Central memory CD8-positive, alpha-beta T cell (primary cell): ENCODE measurements at regions not wholly inside any gene's neighbourhood (a gene's known extent, or its start where the extent isn't known, plus 50 kb on each side); places are given as distances from the start of the nearest gene placed in this dataset.

Experiments
- ATAC-seq: fragments of 150-1000 bp; cut with Tn5 transposase; replicated peaks from 2 replicates; pipeline ENCODE4 v1.10.0; 2022; ENCODE audit warnings: mild to moderate bottlenecking, moderate FRiP score, moderate number of reproducible peaks; ENCODE audit not compliant: poor library complexity, severe bottlenecking; ENCODE audit errors: extremely low read depth
- DNase-seq, 2 donors: peaks; one replicate each; pipeline ENCODE4 v3.0.0; 2021; ENCODE audit warnings: low spot score in 2 of 2
- H3K27ac Mint-ChIP-seq: one replicate; pipeline ENCODE4 v1.8.0; 2022; ENCODE audit warnings: low read depth, mild to moderate bottlenecking, moderate library complexity, mixed read lengths
- H3K27me3 Mint-ChIP-seq: one replicate; pipeline ENCODE4 v1.8.0; 2022; ENCODE audit warnings: mixed read lengths
- H3K36me3 Mint-ChIP-seq: one replicate; pipeline ENCODE4 v1.8.0; 2022; ENCODE audit warnings: mild to moderate bottlenecking, moderate library complexity, mixed read lengths; ENCODE audit not compliant: insufficient read depth
- H3K4me1 Mint-ChIP-seq: one replicate; pipeline ENCODE4 v1.8.0; 2022; ENCODE audit warnings: mixed read lengths
- H3K4me3 Mint-ChIP-seq: one replicate; pipeline ENCODE4 v1.8.0; 2022; ENCODE audit warnings: mild to moderate bottlenecking, moderate library complexity, mixed read lengths
- H3K9me3 Mint-ChIP-seq: one replicate; pipeline ENCODE4 v1.8.0; 2022; ENCODE audit warnings: mixed read lengths

GRCh38 chr6:144736763-144737162 lies 451.6 kb downstream of the UTRN start:
- Mint-ChIP-seq H3K27me3 (no peaks in the 10 kb centered on the region), H3K9me3 (no peaks in the 10 kb centered on the region), H3K27ac (peak overlapping the region; percentile 44), H3K4me3 (peak overlapping the region; percentile 26), H3K36me3 (peaks cover 32% of the 10 kb centered on the region), H3K4me1 (peaks cover 33% of the 10 kb centered on the region)
- ATAC-seq (no peak), DNase-seq (no peak)

DNA sequence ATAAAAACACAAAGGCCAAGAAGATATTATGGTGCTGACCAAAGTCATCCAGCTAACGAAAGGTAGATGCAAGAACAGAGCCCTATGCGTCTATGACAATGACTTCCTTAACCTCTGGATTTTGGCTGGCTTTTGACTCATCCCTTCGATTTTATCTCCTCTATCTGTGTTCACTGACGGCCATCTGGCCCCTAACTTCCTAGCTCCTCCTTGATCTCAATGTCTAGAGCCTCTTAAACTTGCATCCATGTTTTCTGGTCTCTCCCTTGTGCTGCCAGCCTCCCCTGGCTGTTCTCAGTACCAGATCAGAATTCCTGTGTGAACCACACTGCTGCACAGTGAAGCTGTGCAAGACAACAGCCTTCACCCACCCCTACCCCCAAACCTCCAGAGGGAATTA lies 452.9 kb downstream of the UTRN start:
- no peak overlapping the region for H3K4me3 Mint-ChIP-seq
- ATAC-seq = no peak
- peaks cover 41% of the 10 kb centered on the region for H3K4me1 Mint-ChIP-seq
- H3K9me3 Mint-ChIP-seq = no peaks in the 10 kb centered on the region
- no peaks in the 10 kb centered on the region for H3K27me3 Mint-ChIP-seq
- H3K36me3 Mint-ChIP-seq = peaks cover 30% of the 10 kb centered on the region
- DNase-seq = no peak
- H3K27ac Mint-ChIP-seq = peak overlapping the region; percentile 10

DNA sequence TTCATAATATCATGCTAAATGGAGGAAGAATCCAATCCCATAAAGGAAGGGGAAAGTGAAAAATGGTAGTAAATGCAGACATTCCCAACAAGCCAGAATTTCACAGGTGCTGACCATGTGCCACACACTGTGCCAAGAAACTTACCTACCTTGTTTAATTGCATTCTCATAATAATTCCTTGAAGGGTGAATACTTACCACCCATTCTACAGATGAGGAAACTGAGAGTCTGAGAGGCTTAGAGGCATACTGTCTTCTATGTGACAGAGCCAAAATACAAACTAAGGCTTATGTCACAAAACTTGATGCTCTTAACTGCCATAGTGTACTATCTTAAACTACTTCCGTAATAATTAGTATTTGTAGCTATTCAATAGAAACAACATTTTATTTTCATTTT lies 454.7 kb downstream of the UTRN start:
- ATAC-seq (no peak), DNase-seq (no peak)
- Mint-ChIP-seq H3K9me3 (no peaks in the 10 kb centered on the region), H3K27ac (no peak overlapping the region), H3K27me3 (no peaks in the 10 kb centered on the region), H3K36me3 (peaks cover 15% of the 10 kb centered on the region), H3K4me3 (no peak overlapping the region), H3K4me1 (peaks cover 41% of the 10 kb centered on the region)

- no peak overlapping the region for H3K4me3 Mint-ChIP-seq
- H3K36me3 Mint-ChIP-seq = peaks cover 16% of the 10 kb centered on the region
- peak overlapping the region; percentile 56 for H3K27ac Mint-ChIP-seq
- no peak for ATAC-seq
- no peaks in the 10 kb centered on the region for H3K9me3 Mint-ChIP-seq
- no peaks in the 10 kb centered on the region for H3K27me3 Mint-ChIP-seq
- peaks cover 42% of the 10 kb centered on the region for H3K4me1 Mint-ChIP-seq
- DNase-seq = no peak
Measured at GRCh38 chr6:144741659-144742058, 456.5 kb downstream of the UTRN start.

- ATAC-seq (no peak), DNase-seq (no peak)
- Mint-ChIP-seq H3K4me1 (peaks cover 44% of the 10 kb centered on the region), H3K9me3 (no peaks in the 10 kb centered on the region), H3K27me3 (no peaks in the 10 kb centered on the region), H3K27ac (peak overlapping the region; percentile 56), H3K4me3 (no peak overlapping the region), H3K36me3 (peaks cover 18% of the 10 kb centered on the region)
Measured at GRCh38 chr6:144742779-144743178, 457.6 kb downstream of the UTRN start.

GRCh38 chr6:144744720-144745119 lies 459.6 kb downstream of the UTRN start:
- Mint-ChIP-seq H3K4me1 (peaks cover 43% of the 10 kb centered on the region), H3K36me3 (peaks cover 21% of the 10 kb centered on the region), H3K9me3 (no peaks in the 10 kb centered on the region), H3K27ac (no peak overlapping the region), H3K4me3 (no peak overlapping the region), H3K27me3 (no peaks in the 10 kb centered on the region)
- no peak for DNase-seq
- ATAC-seq = no peak

GRCh38 chr6:144745439-144745838 lies 460.3 kb downstream of the UTRN start:
- no peaks in the 10 kb centered on the region for H3K9me3 Mint-ChIP-seq
- peaks cover 24% of the 10 kb centered on the region for H3K36me3 Mint-ChIP-seq
- ATAC-seq (no peak), DNase-seq (no peak)
- H3K27ac Mint-ChIP-seq = no peak overlapping the region
- no peaks in the 10 kb centered on the region for H3K27me3 Mint-ChIP-seq
- H3K4me3 Mint-ChIP-seq = no peak overlapping the region
- H3K4me1 Mint-ChIP-seq = peaks cover 47% of the 10 kb centered on the region

GRCh38 chr6:144746902-144747469 lies 461.9 kb downstream of the UTRN start:
- H3K36me3 Mint-ChIP-seq = peaks cover 35% of the 10 kb centered on the region
- no peak for ATAC-seq
- no peak for DNase-seq
- no peaks in the 10 kb centered on the region for H3K27me3 Mint-ChIP-seq
- H3K4me3 Mint-ChIP-seq = no peak overlapping the region
- peaks cover 41% of the 10 kb centered on the region for H3K4me1 Mint-ChIP-seq
- no peak overlapping the region for H3K27ac Mint-ChIP-seq
- H3K9me3 Mint-ChIP-seq = no peaks in the 10 kb centered on the region

GRCh38 chr6:144749263-144749662 lies 464.1 kb downstream of the UTRN start:
- no peak overlapping the region for H3K27ac Mint-ChIP-seq
- ATAC-seq = no peak
- H3K4me3 Mint-ChIP-seq = no peak overlapping the region
- peaks cover 48% of the 10 kb centered on the region for H3K36me3 Mint-ChIP-seq
- no peak for DNase-seq
- H3K9me3 Mint-ChIP-seq = no peaks in the 10 kb centered on the region
- peaks cover 35% of the 10 kb centered on the region for H3K4me1 Mint-ChIP-seq
- no peaks in the 10 kb centered on the region for H3K27me3 Mint-ChIP-seq

- Mint-ChIP-seq H3K27ac (peak overlapping the region; percentile 49), H3K4me3 (no peak overlapping the region), H3K27me3 (no peaks in the 10 kb centered on the region), H3K36me3 (peaks cover 55% of the 10 kb centered on the region), H3K4me1 (peaks cover 22% of the 10 kb centered on the region), H3K9me3 (no peaks in the 10 kb centered on the region)
- DNase-seq (no peak), ATAC-seq (no peak)
Measured at GRCh38 chr6:144753023-144753705, 468.0 kb downstream of the UTRN start.

- Mint-ChIP-seq H3K4me1 (peaks cover 6% of the 10 kb centered on the region), H3K9me3 (no peaks in the 10 kb centered on the region)
- no peak for ATAC-seq
Measured at GRCh38 chr6:144756469-144756868, 471.3 kb downstream of the UTRN start.

DNA sequence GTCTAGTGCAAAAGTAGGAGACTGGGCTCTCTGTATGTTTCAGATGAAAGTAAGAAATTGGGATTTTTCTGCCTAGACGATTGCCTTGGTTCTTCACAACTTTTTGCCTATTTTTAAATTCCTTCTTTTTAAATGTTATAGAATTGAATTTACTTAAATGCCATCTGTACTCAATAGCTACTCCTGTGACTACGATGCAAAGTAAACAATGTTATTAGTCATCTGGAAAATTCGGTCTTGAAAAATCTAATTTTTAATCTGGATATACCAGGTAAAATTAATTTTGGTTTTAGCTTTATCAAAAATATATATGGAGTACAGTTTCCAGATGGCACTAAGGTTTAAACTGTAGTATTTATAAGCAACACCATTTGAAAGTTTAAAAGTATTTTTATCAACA lies 472.2 kb downstream of the UTRN start:
- DNase-seq = no peak
- Mint-ChIP-seq H3K27ac (no peak overlapping the region), H3K36me3 (peaks cover 51% of the 10 kb centered on the region)

More at GRCh38 chr6:144756469-144756868, 471.3 kb downstream of the UTRN start:
- Mint-ChIP-seq H3K27ac (no peak overlapping the region), H3K36me3 (peaks cover 50% of the 10 kb centered on the region), H3K4me3 (no peak overlapping the region), H3K27me3 (no peaks in the 10 kb centered on the region)
- no peak for DNase-seq

GRCh38 chr6:144757730-144758129 lies 472.6 kb downstream of the UTRN start:
- H3K9me3 Mint-ChIP-seq = no peaks in the 10 kb centered on the region
- H3K4me1 Mint-ChIP-seq = peaks cover 6% of the 10 kb centered on the region
- DNase-seq (no peak), ATAC-seq (no peak)
- H3K4me3 Mint-ChIP-seq = no peak overlapping the region
- no peaks in the 10 kb centered on the region for H3K27me3 Mint-ChIP-seq
- no peak overlapping the region for H3K27ac Mint-ChIP-seq
- peaks cover 48% of the 10 kb centered on the region for H3K36me3 Mint-ChIP-seq

More for the DNA sequence above, 472.2 kb downstream of the UTRN start:
- H3K4me3 Mint-ChIP-seq = no peak overlapping the region
- H3K9me3 Mint-ChIP-seq = no peaks in the 10 kb centered on the region
- ATAC-seq = no peak
- no peaks in the 10 kb centered on the region for H3K27me3 Mint-ChIP-seq
- peaks cover 6% of the 10 kb centered on the region for H3K4me1 Mint-ChIP-seq
